AG09309 (cell line): ENCODE measurements at regions not wholly inside any gene's neighbourhood (a gene's known extent, or its start where the extent isn't known, plus 50 kb on each side); places are given as distances from the start of the nearest gene placed in this dataset.
"Not testable (repeated sequence)": the region's sequence is repeated elsewhere in the genome, so short reads cannot be mapped to it uniquely, and the experiment has no call there.

ENCODE experiments used
- DNase-seq: peaks from one replicate; pipeline ENCODE4 v3.0.0-alpha.2; 2010; ENCODE audit warnings: low read depth
- H3K4me3 ChIP-seq: 2 replicates; pipeline ENCODE4 v1.5.1; 2011; ENCODE audit warnings: mild to moderate bottlenecking, low read depth, low read length, moderate library complexity; ENCODE audit not compliant: control insufficient read depth
- CTCF ChIP-seq: IDR thresholded peaks from 2 replicates; pipeline ENCODE4 v1.5.1; 2011; ENCODE audit warnings: mild to moderate bottlenecking, low read depth, low read length, inconsistent platforms; ENCODE audit not compliant: insufficient read depth, control insufficient read depth; ENCODE audit errors: missing control alignments

GRCh38 chr3:153783106-153783505, 338.1 kb upstream of the ARHGEF26 start:
- no peak overlapping the region for H3K4me3 ChIP-seq
- DNase-seq, result no peak
- TF ChIP-seq CTCF, result no peak

DNA sequence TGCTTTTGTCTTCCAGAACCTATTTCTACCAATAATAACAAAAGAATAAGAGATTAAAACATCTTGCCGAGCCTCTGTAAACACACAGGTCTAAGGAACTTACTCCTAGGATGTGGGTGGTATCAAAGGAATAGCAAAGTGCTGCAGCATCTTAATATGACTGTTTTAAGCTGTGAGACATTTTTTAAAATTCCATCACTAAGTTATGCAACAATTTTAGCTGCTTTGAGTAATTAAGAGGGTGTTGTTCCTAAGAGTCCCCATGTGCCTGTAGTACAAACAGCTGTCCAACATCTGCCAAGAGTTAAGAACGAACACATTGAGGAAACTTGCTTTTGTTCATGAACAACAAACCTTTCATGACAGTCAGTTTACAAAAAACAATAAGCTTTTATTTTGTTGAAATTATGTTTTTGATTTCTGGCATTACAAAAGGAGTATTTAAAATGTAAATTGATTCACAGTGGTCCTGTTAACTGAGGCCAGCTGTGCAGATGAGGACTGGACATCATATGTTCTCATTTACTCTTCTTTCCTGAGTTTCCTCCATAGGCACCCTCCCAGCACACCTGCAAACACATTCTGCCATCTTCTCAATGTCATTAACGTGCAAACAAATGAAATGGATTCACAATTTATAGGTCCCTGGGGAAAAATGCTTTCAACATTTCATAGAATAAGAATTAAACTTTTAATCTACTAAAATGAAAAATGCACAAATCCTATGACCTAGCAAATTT, 337.3 kb upstream of the ARHGEF26 start:
- H3K4me3 ChIP-seq, result no peak overlapping the region
- no peak for TF ChIP-seq CTCF
- DNase-seq, result no peak

DNA sequence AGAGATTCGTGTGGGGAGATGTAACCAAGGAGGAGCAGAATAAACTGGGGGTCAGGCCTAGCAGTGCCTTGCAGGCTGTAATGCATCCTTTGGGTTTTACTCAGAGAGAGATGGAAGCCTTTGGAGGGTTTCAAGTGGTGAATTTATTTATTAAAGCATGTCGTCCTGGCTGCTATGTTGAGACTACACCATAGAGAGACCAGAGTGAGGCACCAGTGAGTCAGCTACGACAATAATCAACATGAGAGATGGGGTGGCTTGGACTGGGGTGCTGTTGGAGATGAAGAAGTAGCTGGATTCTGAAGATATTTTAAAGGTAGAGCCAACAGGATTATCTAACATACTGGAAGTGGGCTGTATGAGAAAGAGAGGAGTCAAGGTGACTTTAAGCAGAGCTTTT, 335.3 kb upstream of the ARHGEF26 start:
- no peak for TF ChIP-seq CTCF
- no peak for DNase-seq
- H3K4me3 ChIP-seq, result no peak overlapping the region

DNA sequence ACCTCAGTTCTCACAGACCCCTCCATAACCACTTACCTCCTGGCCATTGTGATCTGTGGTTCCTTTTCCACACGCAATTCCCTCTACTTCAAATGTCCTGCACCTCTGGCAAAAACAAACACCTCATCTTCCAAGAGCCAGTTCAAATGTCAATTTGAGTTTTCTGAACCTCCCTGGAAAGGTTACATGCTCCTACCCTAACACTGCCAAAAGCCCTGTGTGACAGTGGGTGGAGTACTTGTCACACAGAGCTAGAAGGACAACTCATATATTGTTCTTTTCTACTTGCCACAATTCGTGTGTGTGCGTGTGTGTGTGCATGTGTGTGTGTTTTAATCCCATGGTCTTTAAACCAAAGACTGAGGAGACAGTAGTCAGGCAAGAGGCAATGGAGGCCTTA, 331.8 kb upstream of the ARHGEF26 start:
- no peak for TF ChIP-seq CTCF
- no peak for DNase-seq
- H3K4me3 ChIP-seq, result no peak overlapping the region

- not testable (repeated sequence) for DNase-seq, H3K4me3 ChIP-seq
Observed at GRCh38 chr3:153797056-153797455, 324.1 kb upstream of the ARHGEF26 start.

GRCh38 chr3:153809097-153809496, 312.1 kb upstream of the ARHGEF26 start:
- DNase-seq, result no peak
- H3K4me3 ChIP-seq, result no peak overlapping the region
- no peak for TF ChIP-seq CTCF

GRCh38 chr3:153818338-153818737, 302.9 kb upstream of the ARHGEF26 start:
- TF ChIP-seq CTCF, result no peak

More at GRCh38 chr3:153818338-153818737, 302.9 kb upstream of the ARHGEF26 start:
- no peak overlapping the region for H3K4me3 ChIP-seq
- no peak for DNase-seq
